Hepatocyte (in vitro differentiated cells): ENCODE measurements at regions not wholly inside any gene's neighbourhood (a gene's known extent, or its start where the extent isn't known, plus 50 kb on each side); places are given as distances from the start of the nearest gene placed in this dataset.

ENCODE experiments used
- CTCF ChIP-seq: fragments of 200-600 bp; sonication (generic); IDR thresholded peaks from 2 replicates; pipeline ENCODE4 v1.5.1; 2016; ENCODE audit warnings: antibody characterized with exemption, mild to moderate bottlenecking; ENCODE audit not compliant: poor library complexity
- EZH2phosphoT487 ChIP-seq: fragments of 200-600 bp; sonication (generic); IDR thresholded peaks from one replicate; pipeline ENCODE4 v1.6.1; 2018; ENCODE audit warnings: antibody characterized with exemption, mild to moderate bottlenecking, low read depth, moderate library complexity; ENCODE audit not compliant: unreplicated experiment, severe bottlenecking

GRCh38 chr10:83849150-83849549, 290.2 kb upstream of the GHITM start:
- TF ChIP-seq CTCF: no peak
- TF ChIP-seq EZH2phosphoT487: no peak
